Activated naive CD8-positive, alpha-beta T cell treated with anti-CD3 and anti-CD28 coated beads, Interleukin-2, amount 50 U/mL, for 24 hours (primary cell): ENCODE measurements at regions not wholly inside any gene's neighbourhood (a gene's known extent, or its start where the extent isn't known, plus 50 kb on each side); places are given as distances from the start of the nearest gene placed in this dataset.

ENCODE experiments used
- ATAC-seq: fragments of 150-1000 bp; cut with Tn5 transposase; one replicate; pipeline ENCODE4 v1.10.0; 2021
- DNase-seq: peaks from one replicate; pipeline ENCODE4 v3.0.0; 2021
- H3K27ac Mint-ChIP-seq: one replicate; pipeline ENCODE4 v1.8.0; 2021; ENCODE audit warnings: mild to moderate bottlenecking, mixed read lengths
- H3K27me3 Mint-ChIP-seq: one replicate; pipeline ENCODE4 v1.8.0; 2021; ENCODE audit warnings: mixed read lengths
- H3K36me3 Mint-ChIP-seq: one replicate; pipeline ENCODE4 v1.8.0; 2021; ENCODE audit warnings: low read depth, mixed read lengths
- H3K4me1 Mint-ChIP-seq: one replicate; pipeline ENCODE4 v1.8.0; 2021; ENCODE audit warnings: mixed read lengths
- H3K4me3 Mint-ChIP-seq: one replicate; pipeline ENCODE4 v1.8.0; 2021; ENCODE audit warnings: mild to moderate bottlenecking, moderate library complexity, mixed read lengths
- H3K9me3 Mint-ChIP-seq: one replicate; pipeline ENCODE4 v1.8.0; 2021; ENCODE audit warnings: mixed read lengths

DNA sequence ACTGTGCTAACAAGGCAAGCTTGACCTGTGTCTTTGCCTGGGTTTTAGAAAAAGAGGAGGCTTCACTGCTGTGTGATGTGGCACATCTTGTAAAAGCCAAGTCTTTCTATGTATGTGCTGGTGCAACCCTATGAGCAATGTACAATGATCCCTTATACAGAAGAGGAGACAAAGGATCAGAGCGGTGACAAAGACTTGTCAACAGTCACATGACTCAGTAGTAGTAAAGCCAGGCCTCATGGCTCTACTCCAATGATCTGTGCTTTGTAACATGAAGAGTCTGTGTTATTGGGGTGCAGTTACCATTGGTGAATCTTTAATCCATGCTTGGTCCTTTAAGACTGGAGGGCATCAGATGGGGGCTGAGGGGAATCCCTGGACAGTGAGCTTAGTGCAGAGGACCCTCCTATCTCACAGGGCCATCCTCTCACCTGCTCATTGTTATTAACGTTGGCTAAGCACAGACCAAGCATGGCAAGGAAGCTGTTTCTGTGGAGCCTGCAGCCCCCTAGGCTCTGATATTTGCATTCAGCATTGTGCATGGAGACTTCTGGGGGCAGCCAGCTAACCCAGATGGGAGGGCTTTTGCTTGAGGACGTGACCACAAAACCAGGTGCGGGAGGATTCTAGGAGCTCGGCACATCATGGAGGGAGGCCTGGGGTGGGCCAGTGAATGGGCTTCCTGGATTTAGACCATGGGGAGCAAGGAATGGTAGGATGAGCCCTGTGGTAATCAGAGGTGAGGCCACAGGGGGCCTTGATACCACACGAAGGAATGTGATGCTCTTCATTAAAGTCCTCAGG, 308.8 kb upstream of the ZNF32 start:
- ATAC-seq (no peak), DNase-seq (no peak)
- no peak overlapping the region for H3K4me3 Mint-ChIP-seq
- H3K27me3 Mint-ChIP-seq: peaks cover 19% of the 10 kb centered on the region
- no peaks in the 10 kb centered on the region for H3K9me3 Mint-ChIP-seq
- H3K36me3 Mint-ChIP-seq: no peaks in the 10 kb centered on the region
- H3K27ac Mint-ChIP-seq: no peak overlapping the region
- H3K4me1 Mint-ChIP-seq: no peaks in the 10 kb centered on the region

DNA sequence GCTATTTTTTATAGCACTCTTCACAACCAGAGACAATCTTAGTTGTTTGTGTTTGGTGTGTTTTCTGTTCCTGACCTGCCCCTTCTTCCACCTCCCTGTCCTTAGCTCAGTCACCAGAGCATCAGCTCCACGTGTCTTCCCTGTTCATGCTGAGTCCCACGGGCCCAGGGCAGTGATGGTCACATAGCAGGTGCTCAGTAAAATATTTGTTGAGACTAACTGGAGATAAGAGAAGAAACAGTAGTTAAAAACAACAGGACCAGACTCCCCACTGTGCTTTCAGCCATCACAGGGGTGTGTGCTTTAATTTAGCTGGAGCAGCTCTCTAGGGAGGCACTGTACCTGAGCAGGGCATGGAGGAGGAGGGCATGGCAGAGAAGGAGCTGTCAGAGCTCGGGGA, 307.3 kb upstream of the ZNF32 start:
- H3K4me1 Mint-ChIP-seq: no peaks in the 10 kb centered on the region
- H3K36me3 Mint-ChIP-seq: no peaks in the 10 kb centered on the region
- H3K4me3 Mint-ChIP-seq: no peak overlapping the region
- DNase-seq (no peak), ATAC-seq (no peak)
- H3K9me3 Mint-ChIP-seq: peaks cover 5% of the 10 kb centered on the region
- no peak overlapping the region for H3K27ac Mint-ChIP-seq
- H3K27me3 Mint-ChIP-seq: peaks cover 25% of the 10 kb centered on the region

DNA sequence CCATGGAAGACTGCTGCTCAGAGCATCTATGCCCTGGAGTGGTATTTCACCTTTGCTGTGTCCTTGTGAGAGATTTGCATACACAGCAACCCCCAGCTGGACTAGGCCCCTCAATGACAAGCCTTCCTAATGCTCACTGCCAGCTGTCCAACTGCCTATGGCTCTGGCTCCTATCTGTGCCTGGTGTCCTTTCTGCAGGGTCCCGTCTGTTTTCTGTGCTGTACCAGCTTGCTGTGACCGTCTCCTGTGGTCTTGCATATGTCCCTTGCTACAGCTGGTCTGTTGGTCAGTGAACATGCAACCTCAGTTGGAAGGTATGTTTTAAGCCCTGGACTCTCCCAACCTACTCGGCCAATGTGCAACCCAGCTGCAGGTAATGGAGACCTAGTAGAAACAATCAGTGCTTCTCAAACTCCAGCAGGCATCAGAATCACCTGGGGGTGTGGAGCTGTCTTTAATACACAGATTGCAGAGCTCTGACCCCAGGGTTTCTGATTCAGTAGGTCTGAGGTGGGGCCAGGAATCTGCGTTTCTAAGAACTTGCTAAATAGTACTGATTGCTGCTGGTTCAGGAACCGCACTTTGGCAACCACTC, 306.4 kb upstream of the ZNF32 start:
- no peak for DNase-seq
- H3K27me3 Mint-ChIP-seq: peaks cover 30% of the 10 kb centered on the region
- no peaks in the 10 kb centered on the region for H3K36me3 Mint-ChIP-seq
- H3K9me3 Mint-ChIP-seq: peaks cover 5% of the 10 kb centered on the region
- no peaks in the 10 kb centered on the region for H3K4me1 Mint-ChIP-seq
- no peak for ATAC-seq
- no peak overlapping the region for H3K4me3 Mint-ChIP-seq
- no peak overlapping the region for H3K27ac Mint-ChIP-seq

DNA sequence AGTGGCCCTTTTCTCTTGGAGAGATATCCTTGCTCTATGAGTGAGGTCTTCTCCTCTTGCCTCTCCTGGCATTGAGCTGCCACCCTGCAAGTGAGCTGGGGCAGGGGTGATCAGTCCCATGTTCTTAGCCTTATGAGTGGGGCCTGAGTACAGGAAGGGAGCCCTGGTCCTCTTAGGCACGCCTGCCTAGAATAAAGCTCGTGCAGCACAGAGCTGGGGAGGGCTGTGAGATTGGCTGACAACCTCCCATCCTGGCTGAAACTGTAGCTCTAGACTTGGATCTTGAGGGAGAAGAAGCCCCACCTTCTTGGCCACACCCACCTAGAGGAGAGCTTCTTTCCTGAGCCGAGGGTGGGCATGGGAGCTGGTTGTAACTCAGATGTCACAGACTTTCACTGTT, 305.0 kb upstream of the ZNF32 start:
- Mint-ChIP-seq H3K4me3 (no peak overlapping the region), H3K27ac (no peak overlapping the region), H3K9me3 (peaks cover 5% of the 10 kb centered on the region), H3K27me3 (peaks cover 30% of the 10 kb centered on the region), H3K4me1 (no peaks in the 10 kb centered on the region), H3K36me3 (no peaks in the 10 kb centered on the region)
- no peak for ATAC-seq
- DNase-seq: no peak

DNA sequence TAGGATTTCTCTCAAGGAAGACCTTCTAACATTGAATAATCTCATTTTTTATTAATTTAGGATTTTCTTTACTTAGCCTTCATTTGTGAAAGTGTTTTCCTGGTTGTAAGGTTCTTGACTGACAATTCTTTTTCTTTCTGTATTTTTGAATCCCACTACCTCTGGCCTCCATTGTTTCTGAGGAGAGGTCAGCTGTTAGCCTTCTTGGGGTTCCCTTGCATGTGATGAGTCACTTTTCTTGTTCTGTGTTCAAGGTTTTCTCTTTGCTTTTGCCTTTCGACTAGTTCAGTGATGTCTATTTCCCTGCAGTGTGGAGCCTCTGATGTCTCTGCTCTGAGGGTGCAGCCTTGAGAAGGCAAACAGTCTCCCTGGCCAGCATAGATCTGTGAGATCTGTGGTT, 304.1 kb upstream of the ZNF32 start:
- peaks cover 5% of the 10 kb centered on the region for H3K9me3 Mint-ChIP-seq
- H3K27me3 Mint-ChIP-seq: peaks cover 30% of the 10 kb centered on the region
- H3K4me1 Mint-ChIP-seq: no peaks in the 10 kb centered on the region
- H3K36me3 Mint-ChIP-seq: no peaks in the 10 kb centered on the region
- no peak for ATAC-seq
- DNase-seq: no peak
- no peak overlapping the region for H3K27ac Mint-ChIP-seq
- H3K4me3 Mint-ChIP-seq: no peak overlapping the region

DNA sequence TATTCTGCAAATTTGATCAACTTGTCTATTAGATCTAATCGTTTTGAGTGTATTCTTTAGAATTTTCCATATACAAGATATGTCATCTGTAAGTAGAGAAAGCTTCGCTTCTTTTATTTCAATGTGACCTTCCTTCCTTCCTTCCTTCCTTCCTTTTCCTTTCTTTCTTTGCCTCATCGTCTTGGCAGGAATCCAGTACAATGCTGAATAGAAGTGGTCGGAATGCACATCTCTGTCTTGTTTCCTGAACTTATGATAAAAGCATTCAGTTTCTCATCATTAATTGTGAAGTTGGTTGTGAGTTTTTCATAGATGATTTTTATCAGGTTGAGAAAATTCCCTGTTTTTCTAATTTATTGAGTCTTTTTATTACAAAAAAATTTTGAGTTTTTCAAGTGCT, 300.7 kb upstream of the ZNF32 start:
- peaks cover 19% of the 10 kb centered on the region for H3K27me3 Mint-ChIP-seq
- DNase-seq (no peak), ATAC-seq (no peak)
- no peak overlapping the region for H3K27ac Mint-ChIP-seq
- H3K36me3 Mint-ChIP-seq: no peaks in the 10 kb centered on the region
- H3K4me3 Mint-ChIP-seq: no peak overlapping the region
- no peaks in the 10 kb centered on the region for H3K4me1 Mint-ChIP-seq
- H3K9me3 Mint-ChIP-seq: peaks cover 5% of the 10 kb centered on the region

DNA sequence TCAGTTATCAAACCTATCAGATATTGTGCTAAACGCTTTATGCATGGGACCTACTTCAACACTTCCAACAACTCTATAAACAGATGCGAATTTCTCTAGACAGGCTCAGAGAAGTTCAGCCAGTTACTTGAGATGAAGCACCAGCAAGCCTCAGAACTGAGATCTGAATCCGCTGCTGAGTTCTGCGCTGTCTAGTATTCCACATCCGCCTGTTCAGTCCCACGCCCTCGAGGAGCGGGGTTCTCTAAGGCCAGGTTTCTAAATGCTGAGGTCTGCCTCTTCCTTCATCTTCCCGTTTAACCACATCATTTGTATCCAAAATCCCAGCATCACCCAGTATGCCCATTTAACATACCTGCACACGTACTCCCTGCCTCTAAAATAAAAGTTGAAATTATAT, 297.8 kb upstream of the ZNF32 start:
- Mint-ChIP-seq H3K27ac (no peak overlapping the region), H3K36me3 (no peaks in the 10 kb centered on the region), H3K4me1 (peaks cover 9% of the 10 kb centered on the region), H3K4me3 (no peak overlapping the region), H3K27me3 (peaks cover 9% of the 10 kb centered on the region), H3K9me3 (peaks cover 2% of the 10 kb centered on the region)
- ATAC-seq (no peak), DNase-seq (no peak)

DNA sequence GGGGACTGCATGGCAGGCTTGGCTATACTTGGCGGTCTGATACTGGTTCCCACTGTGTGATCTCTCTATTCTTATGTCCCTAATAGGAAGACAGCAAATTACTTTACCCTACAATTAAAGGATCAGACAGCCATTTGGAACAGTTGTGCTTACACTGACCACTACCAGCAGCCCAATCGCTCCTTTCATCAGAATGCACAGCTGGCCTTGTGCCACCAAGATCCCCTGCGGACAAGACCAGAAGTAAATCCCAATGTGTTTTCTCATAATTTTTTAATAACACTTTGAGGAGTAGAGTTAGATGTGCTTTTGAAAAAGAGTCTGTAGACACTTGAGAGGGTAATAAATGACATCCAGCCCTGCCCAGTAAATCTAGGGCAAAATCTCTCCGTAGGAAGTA, 297.2 kb upstream of the ZNF32 start:
- Mint-ChIP-seq H3K4me1 (peaks cover 9% of the 10 kb centered on the region), H3K36me3 (no peaks in the 10 kb centered on the region), H3K27ac (no peak overlapping the region), H3K4me3 (no peak overlapping the region), H3K27me3 (peaks cover 7% of the 10 kb centered on the region), H3K9me3 (no peaks in the 10 kb centered on the region)
- ATAC-seq (no peak), DNase-seq (no peak)

DNA sequence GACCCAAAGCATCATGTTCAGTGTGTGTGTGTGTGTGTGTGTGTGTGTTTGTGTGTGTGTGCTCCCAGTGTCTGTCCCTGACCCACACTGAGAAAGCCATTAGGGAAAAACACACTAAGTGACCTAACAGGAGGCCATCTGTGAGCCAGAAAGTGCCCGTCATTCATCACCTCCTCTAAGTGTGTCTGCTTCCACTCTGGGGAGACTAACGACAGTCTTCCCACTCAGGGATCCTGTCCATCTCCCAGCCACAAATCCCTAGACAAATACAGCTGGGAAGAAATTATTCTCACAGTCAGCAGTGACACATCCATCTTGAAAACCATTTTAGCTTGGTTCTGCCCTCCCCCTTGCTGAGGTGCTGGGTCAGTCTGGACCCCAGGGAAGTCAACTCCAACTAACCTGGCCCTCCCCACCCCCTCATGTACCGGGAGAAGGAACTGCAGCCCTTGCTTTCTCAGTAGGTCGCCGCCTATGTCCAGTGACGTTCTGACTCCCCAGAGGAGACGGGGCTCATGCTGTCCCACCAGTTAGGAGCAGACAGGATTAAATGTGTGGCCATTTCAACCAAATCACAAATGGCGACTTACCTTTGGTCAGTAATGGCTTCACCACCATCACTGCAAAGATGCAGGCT, 296.5 kb upstream of the ZNF32 start:
- Mint-ChIP-seq H3K27me3 (peaks cover 2% of the 10 kb centered on the region), H3K36me3 (no peaks in the 10 kb centered on the region), H3K9me3 (no peaks in the 10 kb centered on the region), H3K4me1 (peaks cover 10% of the 10 kb centered on the region), H3K27ac (no peak overlapping the region), H3K4me3 (no peak overlapping the region)
- DNase-seq (no peak), ATAC-seq (no peak)

DNA sequence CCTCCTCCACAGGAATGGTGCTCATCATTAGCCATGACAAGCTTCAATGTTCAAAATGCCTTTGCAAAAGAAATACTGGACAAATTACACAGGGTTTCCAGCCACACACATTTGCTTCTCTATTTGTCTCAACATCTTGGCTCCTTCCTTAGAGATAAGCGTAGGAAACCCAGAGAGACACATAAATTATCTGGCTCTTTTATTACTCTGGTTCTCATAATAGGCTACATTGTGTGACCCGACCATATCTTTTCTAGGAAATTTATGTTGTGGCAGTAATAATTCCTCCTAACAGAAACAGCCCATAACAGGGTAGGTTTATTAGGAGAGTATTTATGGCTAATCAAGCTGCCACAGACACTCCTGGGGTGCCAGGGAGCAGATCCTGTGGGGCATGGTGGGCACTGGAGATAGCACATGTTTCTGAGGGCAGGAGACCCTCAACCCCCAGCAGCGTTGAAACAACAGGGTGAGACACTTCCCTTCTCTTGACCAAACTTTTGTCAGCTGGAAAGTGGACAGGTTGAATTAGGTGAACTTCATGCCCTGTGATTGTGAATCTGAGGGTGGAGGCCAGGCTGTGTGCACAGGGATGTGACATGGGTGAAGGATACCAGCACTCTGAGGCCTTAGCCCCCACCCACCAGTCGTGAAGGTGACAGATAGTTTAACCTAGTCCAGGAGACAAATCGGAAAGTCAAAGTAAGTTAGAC, 295.9 kb upstream of the ZNF32 start:
- H3K4me1 Mint-ChIP-seq: peaks cover 17% of the 10 kb centered on the region
- DNase-seq (no peak), ATAC-seq (no peak)
- H3K9me3 Mint-ChIP-seq: no peaks in the 10 kb centered on the region
- no peak overlapping the region for H3K27ac Mint-ChIP-seq
- H3K27me3 Mint-ChIP-seq: peaks cover 2% of the 10 kb centered on the region
- no peak overlapping the region for H3K4me3 Mint-ChIP-seq
- H3K36me3 Mint-ChIP-seq: no peaks in the 10 kb centered on the region

DNA sequence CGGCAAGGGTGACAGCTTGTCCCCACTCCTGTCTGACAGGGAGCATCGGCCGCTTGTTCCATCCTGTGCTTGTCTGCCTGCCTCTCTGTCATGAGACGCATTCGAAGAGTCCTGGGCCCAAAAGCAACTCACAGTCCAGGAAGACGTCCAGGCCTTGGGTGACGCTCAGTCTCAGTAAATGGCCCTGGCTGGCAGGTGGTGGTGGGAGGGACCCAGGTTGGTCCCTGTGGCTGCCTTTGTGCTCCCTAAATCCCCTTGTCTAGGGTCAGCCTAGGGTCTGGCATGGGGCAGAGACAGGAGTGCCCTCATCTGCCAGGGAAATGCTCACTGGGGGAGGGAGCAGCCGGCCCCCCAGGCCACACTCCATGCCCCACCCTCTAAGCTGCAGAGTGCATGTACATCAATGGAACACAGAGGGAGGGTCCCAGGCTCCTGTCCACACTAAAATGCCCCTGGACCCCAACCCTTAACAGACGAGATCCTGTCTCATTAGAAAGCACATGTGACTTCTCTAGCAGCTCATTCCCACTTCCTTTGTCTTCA, 295.2 kb upstream of the ZNF32 start:
- no peaks in the 10 kb centered on the region for H3K36me3 Mint-ChIP-seq
- peaks cover 2% of the 10 kb centered on the region for H3K27me3 Mint-ChIP-seq
- peaks cover 17% of the 10 kb centered on the region for H3K4me1 Mint-ChIP-seq
- H3K4me3 Mint-ChIP-seq: no peak overlapping the region
- ATAC-seq (no peak), DNase-seq (no peak)
- H3K9me3 Mint-ChIP-seq: no peaks in the 10 kb centered on the region
- H3K27ac Mint-ChIP-seq: no peak overlapping the region

DNA sequence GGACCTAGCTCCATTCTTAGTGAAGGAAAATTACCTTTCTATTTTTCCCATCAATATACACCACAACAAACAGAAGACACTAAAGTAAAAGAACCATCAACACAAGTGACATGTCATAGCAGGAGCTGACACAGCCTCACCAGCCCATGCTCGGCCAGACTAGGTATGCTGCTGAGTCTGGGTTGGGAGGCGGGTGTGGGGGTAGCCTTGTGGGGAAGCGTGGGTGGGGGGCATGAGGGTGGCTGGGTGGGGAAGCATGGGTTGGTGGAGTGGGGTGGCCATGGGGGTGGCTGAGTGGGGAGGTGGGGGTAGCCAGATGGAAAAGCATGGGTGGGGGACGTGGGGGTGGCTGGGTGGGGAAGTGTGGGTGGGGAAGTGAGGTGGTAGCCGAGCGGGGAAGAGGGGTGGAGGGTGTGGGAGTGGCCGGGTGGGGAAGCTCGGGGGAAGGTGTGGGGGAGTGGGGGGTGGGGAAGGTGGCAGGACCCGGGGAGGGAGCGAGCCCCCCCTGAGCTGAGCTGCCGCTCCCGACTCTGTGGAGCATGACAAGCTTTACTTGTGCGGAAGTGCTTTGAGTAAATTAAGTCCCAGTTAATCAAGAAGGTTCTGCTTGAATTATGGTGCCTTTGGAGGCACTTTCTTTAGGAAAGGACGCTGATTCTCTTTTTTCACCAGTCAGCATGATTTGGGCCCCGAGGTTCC, 294.6 kb upstream of the ZNF32 start:
- H3K27ac Mint-ChIP-seq: no peak overlapping the region
- H3K36me3 Mint-ChIP-seq: no peaks in the 10 kb centered on the region
- H3K27me3 Mint-ChIP-seq: peaks cover 2% of the 10 kb centered on the region
- DNase-seq: no peak
- no peak for ATAC-seq
- H3K4me1 Mint-ChIP-seq: peaks cover 17% of the 10 kb centered on the region
- H3K9me3 Mint-ChIP-seq: no peaks in the 10 kb centered on the region
- no peak overlapping the region for H3K4me3 Mint-ChIP-seq

DNA sequence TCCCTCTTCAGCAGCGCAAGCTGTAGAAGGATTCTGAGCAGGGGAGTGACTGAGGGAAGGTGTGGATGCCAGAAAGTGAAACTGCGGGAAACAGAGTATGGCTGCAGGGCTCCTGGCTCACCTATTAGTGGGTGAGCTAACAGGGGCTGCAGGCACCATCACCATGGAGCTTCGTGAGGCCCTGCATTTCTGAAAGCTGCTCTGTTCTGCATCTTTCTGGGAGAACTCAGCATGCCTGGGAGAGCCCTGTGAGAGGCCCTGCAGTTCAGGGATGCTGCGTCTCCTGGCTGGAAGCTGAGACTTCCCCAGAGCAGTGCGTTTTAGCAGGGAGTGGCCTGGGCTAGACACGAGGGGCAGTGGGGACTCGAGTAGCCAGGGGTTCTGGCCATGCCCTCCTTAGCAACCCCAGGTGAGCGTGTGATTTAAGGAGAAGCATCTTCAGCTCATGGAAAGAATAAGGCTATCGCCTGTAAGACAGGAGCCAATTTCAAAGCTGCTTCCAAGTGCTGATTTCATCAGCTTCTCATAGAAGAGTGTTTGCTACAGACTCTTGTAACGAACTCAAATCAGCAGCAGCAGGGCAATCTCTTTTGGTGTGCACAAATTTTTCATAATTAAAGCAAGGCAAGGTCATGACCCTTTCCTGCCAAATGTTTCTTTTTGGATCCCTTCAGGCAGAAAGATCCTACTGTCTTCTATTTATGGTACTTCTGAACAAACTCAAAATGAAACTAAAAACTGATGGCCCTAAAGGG, 293.6 kb upstream of the ZNF32 start:
- Mint-ChIP-seq H3K27me3 (peaks cover 2% of the 10 kb centered on the region), H3K27ac (no peak overlapping the region), H3K36me3 (no peaks in the 10 kb centered on the region), H3K4me3 (no peak overlapping the region), H3K9me3 (no peaks in the 10 kb centered on the region), H3K4me1 (peaks cover 17% of the 10 kb centered on the region)
- no peak for DNase-seq
- ATAC-seq: no peak
